HUES48 (cell line): ENCODE measurements at regions not wholly inside any gene's neighbourhood (a gene's known extent, or its start where the extent isn't known, plus 50 kb on each side); places are given as distances from the start of the nearest gene placed in this dataset.
"Not testable (repeated sequence)": the region's sequence is repeated elsewhere in the genome, so short reads cannot be mapped to it uniquely, and the experiment has no call there.

Experiments used
- H3K27ac ChIP-seq: one replicate; pipeline ENCODE4 v1.7.0; 2013; ENCODE audit warnings: low read depth, low read length, inconsistent platforms
- H3K27me3 ChIP-seq: 2 replicates; pipeline ENCODE4 v1.6.1; 2013; ENCODE audit warnings: mild to moderate bottlenecking, low read length; ENCODE audit not compliant: control insufficient read depth, insufficient read depth
- H3K36me3 ChIP-seq: 2 replicates; pipeline ENCODE4 v1.6.1; 2013; ENCODE audit warnings: low read length; ENCODE audit not compliant: control insufficient read depth, insufficient read depth
- H3K4me1 ChIP-seq: 2 replicates; pipeline ENCODE4 v1.6.1; 2013; ENCODE audit warnings: mild to moderate bottlenecking, low read length; ENCODE audit not compliant: control insufficient read depth, insufficient read depth
- H3K4me3 ChIP-seq: 2 replicates; pipeline ENCODE4 v1.5.1; 2013; ENCODE audit warnings: mild to moderate bottlenecking, low read depth, low read length
- H3K9ac ChIP-seq: 2 replicates; pipeline ENCODE4 v1.6.1; 2013; ENCODE audit warnings: mild to moderate bottlenecking, low read depth, low read length, moderate library complexity
- H3K9me3 ChIP-seq: 2 replicates; pipeline ENCODE4 v1.6.1; 2013; ENCODE audit warnings: low read length; ENCODE audit not compliant: control insufficient read depth, insufficient read depth

- no peak overlapping the region for H3K9ac ChIP-seq
Observed at GRCh38 chr7:9681284-9681683, 1247.9 kb downstream of the NXPH1 start.

DNA sequence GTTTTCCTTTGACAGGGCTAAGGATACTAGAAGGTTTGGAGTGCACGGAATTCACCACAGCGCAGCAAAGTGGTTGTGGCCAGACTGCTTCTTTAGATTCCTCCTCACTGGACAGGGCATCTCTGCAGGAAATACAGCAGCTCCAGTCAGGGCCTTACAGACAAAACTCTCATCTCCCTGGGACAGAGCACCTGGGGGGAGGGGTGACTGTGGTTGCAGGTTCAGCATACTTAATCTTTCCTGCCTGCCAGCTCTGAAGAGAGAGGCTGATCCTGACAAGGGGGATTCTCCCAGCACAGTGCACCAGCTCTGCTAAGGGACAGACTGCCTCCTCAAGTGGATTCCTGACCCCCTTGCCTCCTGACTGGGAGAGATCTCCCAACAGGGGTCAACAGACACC lies 1257.9 kb downstream of the NXPH1 start:
- Histone ChIP-seq H3K4me1 (peaks cover 5% of the 10 kb centered on the region; the same call in 1 of the 2 replicates), H3K36me3 (no peaks in the 10 kb centered on the region), H3K4me3 (no peak overlapping the region), H3K9me3 (no peaks in the 10 kb centered on the region), H3K27me3 (no peaks in the 10 kb centered on the region), H3K9ac (no peak overlapping the region), H3K27ac (no peak overlapping the region)

More at GRCh38 chr7:9681284-9681683, 1247.9 kb downstream of the NXPH1 start:
- Histone ChIP-seq H3K27me3 (no peaks in the 10 kb centered on the region), H3K4me3 (no peak overlapping the region), H3K27ac (no peak overlapping the region), H3K9me3 (peaks cover 3% of the 10 kb centered on the region; the same call in 1 of the 2 replicates), H3K36me3 (no peaks in the 10 kb centered on the region), H3K4me1 (no peaks in the 10 kb centered on the region)

DNA sequence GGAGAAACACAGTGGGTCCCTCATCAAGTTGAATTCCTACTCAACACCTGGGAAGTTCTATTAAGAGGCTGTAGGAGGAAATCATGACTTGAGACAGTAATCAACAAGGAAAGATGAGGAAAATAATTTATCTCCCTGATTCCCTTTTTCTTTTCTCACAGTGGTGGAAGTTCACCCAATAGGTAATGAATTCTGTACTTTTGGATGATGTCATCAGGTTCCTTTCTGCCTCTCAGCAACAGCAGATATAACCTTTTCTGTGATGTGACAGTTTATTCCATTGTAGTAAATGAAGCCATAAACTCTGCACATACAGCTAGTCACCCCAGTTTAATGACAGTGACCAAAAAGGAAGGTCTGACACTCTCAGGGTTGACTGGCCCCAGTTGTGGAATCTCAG lies 1265.0 kb downstream of the NXPH1 start:
- Histone ChIP-seq H3K36me3 (no peaks in the 10 kb centered on the region), H3K4me3 (no peak overlapping the region), H3K27ac (no peak overlapping the region), H3K9ac (no peak overlapping the region), H3K4me1 (no peaks in the 10 kb centered on the region), H3K27me3 (no peaks in the 10 kb centered on the region), H3K9me3 (no peaks in the 10 kb centered on the region)

GRCh38 chr7:9709216-9709615 lies 1264.5 kb upstream of the PHF14 start:
- no peaks in the 10 kb centered on the region for H3K36me3 ChIP-seq

DNA sequence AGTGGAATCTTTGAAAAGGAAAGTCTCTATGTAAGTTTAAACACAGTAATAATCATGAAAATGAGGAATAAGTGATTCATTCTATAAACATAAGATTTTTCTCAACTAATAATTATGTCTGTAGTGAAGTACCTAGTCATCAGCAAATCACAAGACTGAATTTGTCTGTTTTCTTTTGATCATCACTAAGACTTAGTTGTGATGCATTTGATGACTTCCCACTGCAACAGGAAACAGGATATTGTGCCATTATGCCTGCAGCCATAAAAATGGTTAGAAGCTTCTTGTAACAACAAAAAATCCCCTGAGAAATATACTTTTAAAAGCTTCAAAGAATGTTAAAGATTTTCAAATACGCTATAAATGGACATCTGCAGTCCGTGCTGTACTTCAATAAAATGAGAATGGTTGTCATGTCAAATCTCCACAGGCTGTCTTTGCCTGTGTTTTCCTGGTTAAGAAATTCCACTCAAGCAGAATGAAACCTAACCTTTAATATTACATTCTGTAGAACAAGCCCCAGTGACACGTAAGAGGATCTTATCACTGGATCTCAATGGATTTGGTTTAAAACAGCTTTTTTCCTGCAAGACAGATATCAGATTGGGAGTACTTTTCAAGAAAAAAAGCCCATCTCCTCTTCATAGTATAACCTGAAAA lies 1262.3 kb upstream of the PHF14 start:
- no peak overlapping the region for H3K27ac ChIP-seq
- no peak overlapping the region for H3K4me3 ChIP-seq
- no peaks in the 10 kb centered on the region for H3K4me1 ChIP-seq
- no peaks in the 10 kb centered on the region for H3K27me3 ChIP-seq
- H3K9me3 ChIP-seq, result no peaks in the 10 kb centered on the region
- no peaks in the 10 kb centered on the region for H3K36me3 ChIP-seq
- no peak overlapping the region for H3K9ac ChIP-seq

More at GRCh38 chr7:9709216-9709615, 1264.5 kb upstream of the PHF14 start:
- Histone ChIP-seq H3K4me1 (no peaks in the 10 kb centered on the region), H3K27me3 (no peaks in the 10 kb centered on the region), H3K9me3 (no peaks in the 10 kb centered on the region), H3K27ac (no peak overlapping the region), H3K4me3 (no peak overlapping the region), H3K9ac (no peak overlapping the region)

DNA sequence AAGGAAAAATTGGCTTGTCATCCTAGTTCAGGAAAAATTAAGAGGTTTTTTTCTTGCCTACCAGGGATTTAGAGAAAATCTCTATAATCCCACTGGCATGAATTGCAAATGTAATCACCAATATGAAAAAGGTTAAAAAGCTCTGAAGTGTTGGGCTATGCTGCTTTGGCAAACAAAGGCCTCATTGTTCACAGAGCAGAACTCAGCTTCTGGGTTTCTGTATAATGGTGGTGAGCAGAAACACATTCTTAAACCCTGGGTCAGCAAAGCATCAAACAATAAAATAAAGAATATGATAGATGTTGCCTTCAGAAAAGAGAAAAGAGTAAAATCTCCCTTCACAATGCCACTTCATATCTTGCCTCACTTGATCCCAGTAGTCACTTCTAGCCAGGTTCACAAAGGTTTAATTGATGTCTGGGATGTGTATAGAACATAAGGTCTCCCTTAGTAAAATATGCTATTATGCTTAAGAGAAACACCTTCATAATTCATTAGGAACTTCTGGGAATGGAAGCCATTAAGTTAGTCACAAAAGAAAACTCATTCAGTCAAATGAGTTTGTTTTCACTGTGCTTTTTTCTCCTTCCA lies 1255.5 kb upstream of the PHF14 start:
- Histone ChIP-seq H3K9me3 (no peaks in the 10 kb centered on the region), H3K4me1 (no peaks in the 10 kb centered on the region), H3K36me3 (no peaks in the 10 kb centered on the region), H3K27ac (no peak overlapping the region), H3K4me3 (no peak overlapping the region), H3K27me3 (no peaks in the 10 kb centered on the region), H3K9ac (no peak overlapping the region)

DNA sequence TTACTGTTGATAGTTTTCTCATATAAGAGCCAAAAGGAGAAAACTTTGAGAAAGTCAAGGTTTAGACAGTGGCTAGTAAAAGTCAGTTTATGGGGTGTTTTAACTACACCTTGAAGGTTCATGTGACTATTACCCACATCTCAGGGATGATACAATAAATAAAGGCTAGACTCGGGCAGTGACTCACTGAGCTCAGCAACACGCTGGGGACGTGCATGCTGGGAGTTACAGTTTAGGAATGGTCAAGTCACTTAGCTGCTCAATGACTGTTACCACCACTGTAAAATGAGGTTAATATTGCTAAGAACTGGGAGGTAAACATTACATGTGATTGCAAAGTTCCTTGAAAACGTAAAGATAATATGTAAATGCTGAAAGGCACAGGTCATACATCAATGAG lies 1254.4 kb upstream of the PHF14 start:
- H3K4me3 ChIP-seq, result no peak overlapping the region
- H3K36me3 ChIP-seq, result no peaks in the 10 kb centered on the region
- H3K27me3 ChIP-seq, result no peaks in the 10 kb centered on the region
- no peaks in the 10 kb centered on the region for H3K4me1 ChIP-seq
- no peaks in the 10 kb centered on the region for H3K9me3 ChIP-seq
- no peak overlapping the region for H3K27ac ChIP-seq
- no peak overlapping the region for H3K9ac ChIP-seq

- Histone ChIP-seq H3K4me3 (no peak overlapping the region), H3K27ac (no peak overlapping the region), H3K27me3 (no peaks in the 10 kb centered on the region), H3K4me1 (no peaks in the 10 kb centered on the region), H3K9ac (no peak overlapping the region), H3K9me3 (no peaks in the 10 kb centered on the region), H3K36me3 (no peaks in the 10 kb centered on the region)
Observed at GRCh38 chr7:9719721-9720120, 1254.0 kb upstream of the PHF14 start.

DNA sequence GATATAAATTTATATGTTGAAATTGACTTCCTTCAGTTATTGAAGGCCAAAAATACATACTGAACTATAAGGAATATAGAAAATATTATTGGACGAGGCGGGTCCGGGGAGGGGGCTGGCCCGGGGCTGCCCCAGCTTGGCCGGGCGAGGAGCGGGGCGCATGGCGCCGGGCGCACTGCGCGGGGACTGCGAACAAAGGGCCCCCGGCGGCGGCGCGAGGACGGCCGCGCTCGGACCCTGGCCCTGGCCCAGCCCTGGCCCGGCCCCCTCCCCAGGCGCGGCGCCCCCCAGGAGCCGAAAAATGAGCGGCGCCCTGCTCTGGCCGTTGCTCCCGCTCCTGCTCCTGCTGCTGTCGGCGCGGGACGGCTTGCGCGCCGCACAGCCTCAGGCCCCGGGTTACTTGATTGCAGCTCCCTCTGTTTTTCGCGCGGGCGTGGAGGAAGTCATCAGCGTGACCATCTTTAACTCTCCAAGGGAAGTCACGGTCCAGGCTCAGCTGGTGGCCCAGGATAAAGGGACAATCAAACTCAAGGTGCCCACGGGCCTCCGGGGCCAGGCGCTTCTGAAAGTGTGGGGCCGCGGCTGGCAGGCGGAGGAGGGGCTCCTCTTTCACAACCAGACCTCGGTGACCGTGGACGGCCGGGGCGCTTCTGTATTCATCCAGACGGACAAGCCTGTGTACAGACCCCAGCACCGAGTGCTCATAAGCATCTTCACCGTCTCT lies 1247.6 kb upstream of the PHF14 start:
- H3K36me3 ChIP-seq, H3K27ac ChIP-seq, H3K4me3 ChIP-seq: not testable (repeated sequence)

DNA sequence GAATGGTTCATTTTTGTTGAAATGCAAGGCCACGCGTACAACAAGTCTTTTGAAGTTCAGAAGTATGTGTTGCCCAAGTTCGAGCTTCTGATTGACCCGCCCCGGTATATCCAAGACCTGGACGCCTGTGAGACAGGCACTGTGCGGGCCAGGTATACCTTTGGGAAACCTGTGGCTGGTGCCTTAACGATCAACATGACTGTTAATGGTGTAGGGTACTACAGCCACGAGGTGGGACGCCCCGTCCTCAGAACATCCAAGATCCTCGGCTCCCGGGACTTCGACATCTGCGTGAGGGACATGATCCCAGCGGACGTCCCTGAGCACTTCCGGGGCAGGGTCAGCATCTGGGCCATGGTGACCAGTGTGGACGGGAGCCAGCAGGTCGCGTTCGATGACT lies 1246.9 kb upstream of the PHF14 start:
- H3K4me1 ChIP-seq, H3K9ac ChIP-seq, H3K4me3 ChIP-seq, H3K36me3 ChIP-seq, H3K27me3 ChIP-seq, H3K9me3 ChIP-seq, H3K27ac ChIP-seq: not testable (repeated sequence)

More for the DNA sequence above, 1247.6 kb upstream of the PHF14 start:
- H3K9me3 ChIP-seq, H3K27me3 ChIP-seq, H3K9ac ChIP-seq, H3K4me1 ChIP-seq: not testable (repeated sequence)

GRCh38 chr7:9727467-9727869 lies 1246.2 kb upstream of the PHF14 start:
- not testable (repeated sequence) for H3K36me3 ChIP-seq, H3K4me1 ChIP-seq, H3K9ac ChIP-seq, H3K27me3 ChIP-seq, H3K4me3 ChIP-seq, H3K9me3 ChIP-seq, H3K27ac ChIP-seq
